Tibial artery (tissue), 4 donors: ENCODE measurements at regions not wholly inside any gene's neighbourhood (a gene's known extent, or its start where the extent isn't known, plus 50 kb on each side); places are given as distances from the start of the nearest gene placed in this dataset.
"Not testable (repeated sequence)": the region's sequence is repeated elsewhere in the genome, so short reads cannot be mapped to it uniquely, and the experiment has no call there.

Experiments used
- DNase-seq, 2 donors: peaks; one replicate each; pipeline ENCODE4 v3.0.0-alpha.2; 2019
- H3K27ac ChIP-seq, 2 donors: fragments of 200-600 bp; sonication (generic) in 1 of 2; 1 replicate in 1 of 2; 2 replicates in 1 of 2; pipeline ENCODE4 v1.5.1; 2018 to 2019; ENCODE audit warnings: mild to moderate bottlenecking in 1 of 2
- H3K27me3 ChIP-seq, 2 donors: fragments of 200-600 bp; sonication (generic) in 1 of 2; one replicate each; pipeline versions ENCODE4 v1.5.1 to v1.6.0; 2016 to 2019
- H3K36me3 ChIP-seq, 3 donors: fragments of 200-600 bp; sonication (generic) in 2 of 3; one replicate each; pipeline ENCODE4 v1.5.1; 2016 to 2019; ENCODE audit warnings: mild to moderate bottlenecking in 2 of 3
- H3K4me1 ChIP-seq, 4 donors: fragments of 200-600 bp; sonication (generic) in 2 of 4; 1 replicate in 3 of 4; 2 replicates in 1 of 4; pipeline ENCODE4 v1.5.1; 2016 to 2019
- H3K4me3 ChIP-seq, 2 donors: fragments of 200-600 bp; sonication (generic) in 1 of 2; 1 replicate in 1 of 2; 2 replicates in 1 of 2; pipeline ENCODE4 v1.5.1; 2018 to 2019; ENCODE audit warnings: mild to moderate bottlenecking in 2 of 2
- H3K9me3 ChIP-seq, 3 donors: fragments of 200-600 bp; sonication (generic) in 1 of 3; one replicate each; pipeline ENCODE4 v1.5.1; 2016 to 2019
- intact Hi-C: fragments of 100-400 bp; cut with DNase I; formaldehyde crosslinking; loops from one replicate; pipeline ENCODE4 v1.15.0; 2023; ENCODE audit warnings: low total_unique reads
- TF ChIP-seq, protein P1 (sequence below), 2 experiments: fragments of 200-600 bp in 1 of 2; fragments of 450-650 bp in 1 of 2; IDR thresholded peaks; one replicate each; pipeline ENCODE4 v1.5.1; 2017 to 2019; ENCODE audit warnings: antibody characterized with exemption in 2 of 2, mild to moderate bottlenecking in 1 of 2, moderate library complexity in 1 of 2

GRCh38 chr2:237207646-237208045 is 122.0 kb downstream of the COPS8 start:
- H3K9me3 ChIP-seq, result no peaks in the 10 kb centered on the region
- no peak overlapping the region for H3K4me3 ChIP-seq
- DNase-seq, result peak; percentile 80 to 86
- H3K27me3 ChIP-seq, result no peaks in the 10 kb centered on the region
- no peak overlapping the region for H3K27ac ChIP-seq
- no peaks in the 10 kb centered on the region for H3K36me3 ChIP-seq
- intact Hi-C loops, result no loop called here
- H3K4me1 ChIP-seq, result peaks cover 0 to 16% (median 13%) of the 10 kb centered on the region in 4 donors
- TF ChIP-seq, protein P1, sequence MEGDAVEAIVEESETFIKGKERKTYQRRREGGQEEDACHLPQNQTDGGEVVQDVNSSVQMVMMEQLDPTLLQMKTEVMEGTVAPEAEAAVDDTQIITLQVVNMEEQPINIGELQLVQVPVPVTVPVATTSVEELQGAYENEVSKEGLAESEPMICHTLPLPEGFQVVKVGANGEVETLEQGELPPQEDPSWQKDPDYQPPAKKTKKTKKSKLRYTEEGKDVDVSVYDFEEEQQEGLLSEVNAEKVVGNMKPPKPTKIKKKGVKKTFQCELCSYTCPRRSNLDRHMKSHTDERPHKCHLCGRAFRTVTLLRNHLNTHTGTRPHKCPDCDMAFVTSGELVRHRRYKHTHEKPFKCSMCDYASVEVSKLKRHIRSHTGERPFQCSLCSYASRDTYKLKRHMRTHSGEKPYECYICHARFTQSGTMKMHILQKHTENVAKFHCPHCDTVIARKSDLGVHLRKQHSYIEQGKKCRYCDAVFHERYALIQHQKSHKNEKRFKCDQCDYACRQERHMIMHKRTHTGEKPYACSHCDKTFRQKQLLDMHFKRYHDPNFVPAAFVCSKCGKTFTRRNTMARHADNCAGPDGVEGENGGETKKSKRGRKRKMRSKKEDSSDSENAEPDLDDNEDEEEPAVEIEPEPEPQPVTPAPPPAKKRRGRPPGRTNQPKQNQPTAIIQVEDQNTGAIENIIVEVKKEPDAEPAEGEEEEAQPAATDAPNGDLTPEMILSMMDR (IDR thresholded peaks at IDR 0.05), result no peak

- no peaks in the 10 kb centered on the region for H3K27me3 ChIP-seq
- TF ChIP-seq, protein P1 (IDR thresholded peaks at IDR 0.05), result no peak
- H3K9me3 ChIP-seq, result no peaks in the 10 kb centered on the region
- no peak overlapping the region for H3K27ac ChIP-seq
- H3K36me3 ChIP-seq, result no peaks in the 10 kb centered on the region
- DNase-seq, result no peak
- H3K4me1 ChIP-seq, result peaks cover 0 to 12% (median 10%) of the 10 kb centered on the region in 4 donors
- intact Hi-C loops, result no loop called here
- H3K4me3 ChIP-seq, result no peak overlapping the region
Measured at GRCh38 chr2:237208373-237209260, 122.9 kb downstream of the COPS8 start.

DNA sequence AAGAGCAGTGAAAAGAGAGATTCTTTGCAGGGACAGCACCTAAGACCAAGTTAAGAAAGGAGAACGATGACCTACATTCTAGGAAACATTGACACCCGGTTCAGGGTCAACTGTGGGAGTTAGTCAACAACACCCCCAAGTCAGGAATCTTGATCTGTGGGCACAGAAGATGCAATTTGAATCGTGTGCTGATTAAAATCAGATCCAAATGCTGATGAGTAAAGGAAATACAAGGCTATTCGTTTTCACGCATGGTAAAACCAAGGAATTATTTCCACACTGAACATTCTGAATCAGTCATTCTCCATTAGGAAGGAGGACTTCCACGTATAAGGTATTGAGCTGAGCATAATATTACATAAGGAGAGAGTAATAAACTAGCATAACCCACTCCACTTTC is 124.2 kb downstream of the COPS8 start:
- Histone ChIP-seq H3K36me3 (no peaks in the 10 kb centered on the region), H3K9me3 (no peaks in the 10 kb centered on the region), H3K4me3 (no peak overlapping the region), H3K27ac (no peak overlapping the region), H3K27me3 (no peaks in the 10 kb centered on the region), H3K4me1 (peaks cover 0 to 12% (median 10%) of the 10 kb centered on the region in 4 donors)
- intact Hi-C loops, result no loop called here
- no peak for DNase-seq
- TF ChIP-seq, protein P1 (IDR thresholded peaks at IDR 0.05), result no peak

- DNase-seq, result no peak
- Histone ChIP-seq H3K9me3 (no peaks in the 10 kb centered on the region), H3K4me3 (no peak overlapping the region), H3K4me1 (peaks cover 0 to 12% (median 10%) of the 10 kb centered on the region in 4 donors), H3K27me3 (no peaks in the 10 kb centered on the region), H3K27ac (no peak overlapping the region), H3K36me3 (no peaks in the 10 kb centered on the region)
- intact Hi-C loops, result no loop called here
- TF ChIP-seq, protein P1 (IDR thresholded peaks at IDR 0.05), result no peak
Measured at GRCh38 chr2:237210297-237210696, 124.6 kb downstream of the COPS8 start.

DNA sequence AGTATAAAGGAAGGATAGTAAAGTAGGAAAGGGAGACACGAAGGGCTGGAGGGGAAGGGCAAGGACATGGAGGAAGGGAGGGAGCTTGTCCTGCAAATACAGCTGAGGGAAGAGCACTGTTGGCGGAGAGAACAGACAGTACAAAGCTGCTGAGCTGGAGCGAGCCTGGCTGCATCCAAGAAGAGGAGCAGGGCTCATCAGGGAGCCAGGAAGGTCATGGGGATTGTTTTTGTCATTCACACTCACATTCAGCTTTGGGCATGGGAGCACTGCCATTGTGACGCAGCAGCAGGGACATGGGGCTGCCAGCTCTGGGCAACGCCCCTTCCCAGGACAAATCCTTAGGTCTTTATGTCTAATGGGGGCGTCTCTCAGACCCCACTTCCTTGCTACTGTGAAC is 125.1 kb downstream of the COPS8 start:
- intact Hi-C loops, result no loop called here
- no peaks in the 10 kb centered on the region for H3K9me3 ChIP-seq
- peaks cover 0 to 12% (median 10%) of the 10 kb centered on the region in 4 donors for H3K4me1 ChIP-seq
- TF ChIP-seq, protein P1 (IDR thresholded peaks at IDR 0.05), result no peak
- no peak overlapping the region for H3K27ac ChIP-seq
- no peaks in the 10 kb centered on the region for H3K27me3 ChIP-seq
- DNase-seq, result no peak
- no peaks in the 10 kb centered on the region for H3K36me3 ChIP-seq
- H3K4me3 ChIP-seq, result no peak overlapping the region

- H3K27me3 ChIP-seq, intact Hi-C loops, H3K27ac ChIP-seq, H3K4me1 ChIP-seq, H3K9me3 ChIP-seq, DNase-seq, H3K4me3 ChIP-seq, H3K36me3 ChIP-seq: not testable (repeated sequence)
Measured at GRCh38 chr2:237212356-237213279, 126.9 kb downstream of the COPS8 start.
